ENCODE measurements at regions not wholly inside any gene's neighbourhood (a gene's known extent, or its start where the extent isn't known, plus 50 kb on each side); places are given as distances from the start of the nearest gene placed in this dataset.

GRCh38 chr10:30793093-30793492, 163.5 kb upstream of the LYZL2 start:
- no peak for DNase-seq (ENCODE audit: low read depth)
- TF ChIP-seq CTCF (conservative IDR thresholded peaks at IDR 0.05; ENCODE audit: low read depth, low read length): no peak
- no peak overlapping the region for H3K4me3 ChIP-seq (ENCODE audit: low read depth, low read length)

DNA sequence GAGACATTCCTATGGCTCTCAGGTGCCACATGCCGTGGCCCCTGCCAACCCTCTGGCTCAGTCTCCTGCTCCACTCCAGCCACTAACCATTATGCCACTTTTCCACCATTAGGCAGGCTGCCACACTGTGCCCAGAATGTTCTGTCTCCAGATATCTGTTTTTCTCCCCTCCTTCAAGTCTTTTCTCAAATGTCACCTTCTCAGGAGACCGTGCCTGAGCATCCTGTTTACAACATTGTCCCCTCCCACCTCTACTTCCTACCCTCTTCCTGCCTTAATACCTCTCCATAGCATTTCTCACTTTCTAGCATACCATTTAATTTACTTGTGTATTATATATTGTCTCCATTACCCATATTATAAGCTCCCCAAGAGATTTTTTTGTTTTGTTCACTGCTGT, 162.5 kb upstream of the LYZL2 start:
- DNase-seq (ENCODE audit: low read depth): no peak
- no peak overlapping the region for H3K4me3 ChIP-seq (ENCODE audit: low read depth, low read length)
- no peak for TF ChIP-seq CTCF (conservative IDR thresholded peaks at IDR 0.05; ENCODE audit: low read depth, low read length)

DNA sequence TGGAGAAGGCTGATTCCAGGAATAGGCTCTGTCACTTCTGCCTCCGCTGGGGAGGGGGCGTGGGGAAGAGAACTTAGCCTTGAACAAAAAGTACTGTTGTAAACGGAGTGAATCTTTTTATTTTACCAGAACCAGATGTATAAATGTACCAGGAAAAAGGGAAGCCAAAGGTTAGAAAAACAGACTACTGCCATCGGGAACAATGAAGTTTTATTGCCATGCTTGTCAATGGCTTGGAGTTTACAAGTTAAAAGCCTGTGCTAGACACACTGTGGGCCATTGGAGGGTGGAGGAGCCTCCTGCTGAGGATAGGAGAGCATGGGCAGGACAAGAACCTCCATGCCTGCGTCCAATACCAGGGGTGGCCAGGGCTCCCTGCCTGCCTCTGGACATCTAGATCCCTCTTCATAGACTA, 161.7 kb upstream of the LYZL2 start:
- DNase-seq (ENCODE audit: low read depth): no peak
- no peak overlapping the region for H3K4me3 ChIP-seq (ENCODE audit: low read depth, low read length)
- no peak for TF ChIP-seq CTCF (conservative IDR thresholded peaks at IDR 0.05; ENCODE audit: low read depth, low read length)

DNA sequence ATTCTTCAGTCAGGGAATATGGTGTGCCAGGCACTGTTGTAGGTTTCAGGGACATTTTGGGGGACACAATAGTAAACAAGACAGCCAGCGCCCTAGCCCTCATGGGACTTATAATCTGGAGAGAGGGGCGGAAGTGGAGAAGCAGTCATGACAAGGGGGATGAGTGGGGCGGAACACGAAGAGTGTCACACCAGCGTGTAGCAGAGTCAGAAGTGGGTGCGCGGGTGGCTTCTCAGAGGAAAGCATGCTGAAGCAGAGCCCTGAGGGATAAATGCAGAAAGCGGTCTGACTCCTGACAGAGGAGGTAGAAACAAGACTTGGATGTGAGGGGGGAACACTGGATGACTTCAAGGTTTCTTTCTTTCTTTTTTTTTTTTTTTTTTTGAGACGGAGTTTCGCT, 160.3 kb upstream of the LYZL2 start:
- no peak for DNase-seq (ENCODE audit: low read depth)
- no peak for TF ChIP-seq CTCF (conservative IDR thresholded peaks at IDR 0.05; ENCODE audit: low read depth, low read length)
- no peak overlapping the region for H3K4me3 ChIP-seq (ENCODE audit: low read depth, low read length)

GRCh38 chr10:30788307-30788706, 158.8 kb upstream of the LYZL2 start:
- DNase-seq (ENCODE audit: low read depth): no peak
- TF ChIP-seq CTCF (conservative IDR thresholded peaks at IDR 0.05; ENCODE audit: low read depth, low read length): no peak
- no peak overlapping the region for H3K4me3 ChIP-seq (ENCODE audit: low read depth, low read length)

GRCh38 chr10:30786906-30787305, 157.4 kb upstream of the LYZL2 start:
- H3K4me3 ChIP-seq (ENCODE audit: low read depth, low read length): no peak overlapping the region
- no peak for DNase-seq (ENCODE audit: low read depth)
- no peak for TF ChIP-seq CTCF (conservative IDR thresholded peaks at IDR 0.05; ENCODE audit: low read depth, low read length)

- no peak overlapping the region for H3K4me3 ChIP-seq (ENCODE audit: low read depth, low read length)
- no peak for DNase-seq (ENCODE audit: low read depth)
- TF ChIP-seq CTCF (conservative IDR thresholded peaks at IDR 0.05; ENCODE audit: low read depth, low read length): no peak
Observed at GRCh38 chr10:30786131-30786530, 156.6 kb upstream of the LYZL2 start.

Measured in epithelial cell of proximal tubule (primary cell).